ENCODE measurements at regions not wholly inside any gene's neighbourhood (a gene's known extent, or its start where the extent isn't known, plus 50 kb on each side); places are given as distances from the start of the nearest gene placed in this dataset.

GRCh38 chr6:135779213-135779612, 72.3 kb upstream of the PDE7B start:
- H3K9ac ChIP-seq (ENCODE audit: insufficient read depth, low read length), result no peak overlapping the region
- H2AFZ ChIP-seq (ENCODE audit: low read length), result no peak overlapping the region
- DNase-seq (ENCODE audit: low read depth in 2 of 2), result no peak
- no peak overlapping the region for H3K4me3 ChIP-seq (replicated peaks in 1 of 4; ENCODE audit: control extremely low read depth in 1 of 4, insufficient read depth in 1 of 4, low read depth in 3 of 4, low read length in 4 of 4)
- no peaks in the 10 kb centered on the region for H3K4me1 ChIP-seq (ENCODE audit: control insufficient read depth, extremely low read depth, insufficient read depth, low read length)
- H3K27ac ChIP-seq (ENCODE audit: insufficient read depth, low read length), result no peak overlapping the region
- H3K79me2 ChIP-seq (ENCODE audit: control insufficient read depth, insufficient read depth, low read length), result no peaks in the 10 kb centered on the region
- H3K9me3 ChIP-seq (ENCODE audit: control insufficient read depth, insufficient read depth, low read depth, low read length), result no peaks in the 10 kb centered on the region
- TF ChIP-seq EZH2 (IDR thresholded peaks at IDR 0.05; ENCODE audit: low read length, missing control alignments), result no peak
- TF ChIP-seq CTCF (conservative IDR thresholded peaks at IDR 0.05 in 1 of 2, IDR thresholded peaks at IDR 0.05 in 1 of 2; ENCODE audit: low read depth in 1 of 2, low read length in 2 of 2), result no peak
- H3K27me3 ChIP-seq (ENCODE audit: control insufficient read depth, insufficient read depth, low read length), result no peaks in the 10 kb centered on the region
- H4K20me1 ChIP-seq (ENCODE audit: control insufficient read depth, extremely low read depth, insufficient read depth, low read length), result no peaks in the 10 kb centered on the region
- no peak overlapping the region for H3K4me2 ChIP-seq (ENCODE audit: extremely low read depth, insufficient read depth, low read length)
- H3K36me3 ChIP-seq (ENCODE audit: control insufficient read depth, insufficient read depth, low read length), result no peaks in the 10 kb centered on the region

GRCh38 chr6:135780326-135780725, 71.2 kb upstream of the PDE7B start:
- Histone ChIP-seq H3K9me3 (ENCODE audit: control insufficient read depth, insufficient read depth, low read depth, low read length) (no peaks in the 10 kb centered on the region), H3K4me3 (replicated peaks in 1 of 4; ENCODE audit: control extremely low read depth in 1 of 4, insufficient read depth in 1 of 4, low read depth in 3 of 4, low read length in 4 of 4) (no peak overlapping the region), H3K27me3 (ENCODE audit: control insufficient read depth, insufficient read depth, low read length) (no peaks in the 10 kb centered on the region), H3K9ac (ENCODE audit: insufficient read depth, low read length) (no peak overlapping the region), H3K4me2 (ENCODE audit: extremely low read depth, insufficient read depth, low read length) (no peak overlapping the region), H3K79me2 (ENCODE audit: control insufficient read depth, insufficient read depth, low read length) (no peaks in the 10 kb centered on the region), H2AFZ (ENCODE audit: low read length) (no peak overlapping the region), H3K36me3 (ENCODE audit: control insufficient read depth, insufficient read depth, low read length) (no peaks in the 10 kb centered on the region), H4K20me1 (ENCODE audit: control insufficient read depth, extremely low read depth, insufficient read depth, low read length) (no peaks in the 10 kb centered on the region), H3K4me1 (ENCODE audit: control insufficient read depth, extremely low read depth, insufficient read depth, low read length) (no peaks in the 10 kb centered on the region), H3K27ac (ENCODE audit: insufficient read depth, low read length) (no peak overlapping the region)
- DNase-seq (ENCODE audit: low read depth in 2 of 2), result no peak
- TF ChIP-seq EZH2 (IDR thresholded peaks at IDR 0.05; ENCODE audit: low read length, missing control alignments) (no peak), CTCF (conservative IDR thresholded peaks at IDR 0.05 in 1 of 2, IDR thresholded peaks at IDR 0.05 in 1 of 2; ENCODE audit: low read depth in 1 of 2, low read length in 2 of 2) (no peak)

- TF ChIP-seq CTCF (conservative IDR thresholded peaks at IDR 0.05 in 1 of 2, IDR thresholded peaks at IDR 0.05 in 1 of 2; ENCODE audit: low read depth in 1 of 2, low read length in 2 of 2), result no peak
- no peak for TF ChIP-seq EZH2 (IDR thresholded peaks at IDR 0.05; ENCODE audit: low read length, missing control alignments)
- H3K9me3 ChIP-seq (ENCODE audit: control insufficient read depth, insufficient read depth, low read depth, low read length), result no peaks in the 10 kb centered on the region
- H3K9ac ChIP-seq (ENCODE audit: insufficient read depth, low read length), result no peak overlapping the region
- no peaks in the 10 kb centered on the region for H4K20me1 ChIP-seq (ENCODE audit: control insufficient read depth, extremely low read depth, insufficient read depth, low read length)
- peak in 1 of 2 donors; percentile 44 for DNase-seq (ENCODE audit: low read depth in 2 of 2)
- no peaks in the 10 kb centered on the region for H3K36me3 ChIP-seq (ENCODE audit: control insufficient read depth, insufficient read depth, low read length)
- no peak overlapping the region for H2AFZ ChIP-seq (ENCODE audit: low read length)
- no peaks in the 10 kb centered on the region for H3K79me2 ChIP-seq (ENCODE audit: control insufficient read depth, insufficient read depth, low read length)
- H3K4me3 ChIP-seq (replicated peaks in 1 of 4; ENCODE audit: control extremely low read depth in 1 of 4, insufficient read depth in 1 of 4, low read depth in 3 of 4, low read length in 4 of 4), result no peak overlapping the region
- no peak overlapping the region for H3K27ac ChIP-seq (ENCODE audit: insufficient read depth, low read length)
- no peaks in the 10 kb centered on the region for H3K27me3 ChIP-seq (ENCODE audit: control insufficient read depth, insufficient read depth, low read length)
- no peak overlapping the region for H3K4me2 ChIP-seq (ENCODE audit: extremely low read depth, insufficient read depth, low read length)
- no peaks in the 10 kb centered on the region for H3K4me1 ChIP-seq (ENCODE audit: control insufficient read depth, extremely low read depth, insufficient read depth, low read length)
These were observed 69.0 kb upstream of the PDE7B start for GRCh38 chr6:135782546-135782945.
